ENCODE measurements at regions not wholly inside any gene's neighbourhood (a gene's known extent, or its start where the extent isn't known, plus 50 kb on each side); places are given as distances from the start of the nearest gene placed in this dataset.

- H3K36me3 ChIP-seq (ENCODE audit: insufficient read depth): no peaks in the 10 kb centered on the region
- no peaks in the 10 kb centered on the region for H3F3A ChIP-seq (replicated peaks; ENCODE audit: low read depth)
- H3K4me1 ChIP-seq (ENCODE audit: insufficient read depth): no peaks in the 10 kb centered on the region
- H3K79me2 ChIP-seq (replicated peaks; ENCODE audit: insufficient read depth): no peaks in the 10 kb centered on the region
- H2AFZ ChIP-seq: no peak overlapping the region
- Mint-ChIP-seq H3K27me3 (ENCODE audit: insufficient read depth, low read depth, poor library complexity) (no peaks in the 10 kb centered on the region), H3K9me3 (no peaks in the 10 kb centered on the region), H3K36me3 (ENCODE audit: low read depth) (no peaks in the 10 kb centered on the region), H3K27ac (no peak overlapping the region), H3K4me1 (peaks cover 12% of the 10 kb centered on the region), H3K4me3 (no peak overlapping the region)
- no peak overlapping the region for H3K4me3 ChIP-seq
- TF ChIP-seq NANOG (IDR thresholded peaks at IDR 0.05; ENCODE audit: borderline replicate concordance) (no peak), STAT1 (IDR thresholded peaks at IDR 0.05; ENCODE audit: unreplicated experiment) (no peak), POLR2AphosphoS5 (IDR thresholded peaks at IDR 0.05; ENCODE audit: low read depth) (no peak), REST (IDR thresholded peaks at IDR 0.05; ENCODE audit: unreplicated experiment) (no peak), ZNF331 (CRISPR knock-in tag; IDR thresholded peaks at IDR 0.05; ENCODE audit: low read depth) (no peak), ZNF114 (CRISPR knock-in tag; IDR thresholded peaks at IDR 0.05) (no peak)
- no peak overlapping the region for H3K27ac ChIP-seq (ENCODE audit: low read depth)
- ATAC-seq (no peak), DNase-seq (ENCODE audit: low spot score) (no peak)
- H4K20me1 ChIP-seq (replicated peaks; ENCODE audit: insufficient read depth): no peaks in the 10 kb centered on the region
- no peaks in the 10 kb centered on the region for H3K27me3 ChIP-seq (ENCODE audit: insufficient read depth)
- H3K4me2 ChIP-seq: no peak overlapping the region
- peaks cover 9% of the 10 kb centered on the region; the same call in 1 of the 2 replicates for H3K9me2 ChIP-seq (ENCODE audit: insufficient read depth)
Measured at GRCh38 chr20:6831461-6831860, 64.0 kb downstream of the BMP2 start.

- Histone ChIP-seq H4K20me1 (replicated peaks; ENCODE audit: insufficient read depth) (no peaks in the 10 kb centered on the region), H3K36me3 (ENCODE audit: insufficient read depth) (no peaks in the 10 kb centered on the region), H3K4me2 (no peak overlapping the region), H3K4me3 (no peak overlapping the region), H3F3A (replicated peaks; ENCODE audit: low read depth) (no peaks in the 10 kb centered on the region), H3K79me2 (replicated peaks; ENCODE audit: insufficient read depth) (no peaks in the 10 kb centered on the region), H3K27ac (ENCODE audit: low read depth) (no peak overlapping the region), H3K9me2 (ENCODE audit: insufficient read depth) (peaks cover 9% of the 10 kb centered on the region; the same call in 1 of the 2 replicates), H2AFZ (no peak overlapping the region), H3K4me1 (ENCODE audit: insufficient read depth) (peaks cover 7% of the 10 kb centered on the region; the same call in 1 of the 2 replicates), H3K27me3 (ENCODE audit: insufficient read depth) (no peaks in the 10 kb centered on the region)
- no peak overlapping the region for H3K4me3 Mint-ChIP-seq
- DNase-seq (ENCODE audit: low spot score): no peak
- H3K27ac Mint-ChIP-seq: no peak overlapping the region
- H3K27me3 Mint-ChIP-seq (ENCODE audit: insufficient read depth, low read depth, poor library complexity): no peaks in the 10 kb centered on the region
- peaks cover 20% of the 10 kb centered on the region for H3K4me1 Mint-ChIP-seq
- H3K36me3 Mint-ChIP-seq (ENCODE audit: low read depth): no peaks in the 10 kb centered on the region
- no peak for ATAC-seq
- no peaks in the 10 kb centered on the region for H3K9me3 Mint-ChIP-seq
- TF ChIP-seq EZH2phosphoT487 (IDR thresholded peaks at IDR 0.05; ENCODE audit: unreplicated experiment): no peak
- TF ChIP-seq NANOG (IDR thresholded peaks at IDR 0.05; ENCODE audit: borderline replicate concordance): no peak
- no peak for TF ChIP-seq EZH2 (IDR thresholded peaks at IDR 0.05; ENCODE audit: low read depth, unreplicated experiment)
- no peak for TF ChIP-seq REST (IDR thresholded peaks at IDR 0.05; ENCODE audit: unreplicated experiment)
- TF ChIP-seq CREB1 (CRISPR knock-in tag; IDR thresholded peaks at IDR 0.05; ENCODE audit: low read depth): no peak
- no peak for TF ChIP-seq JUNB (IDR thresholded peaks at IDR 0.05; ENCODE audit: unreplicated experiment)
- TF ChIP-seq ZNF331 (CRISPR knock-in tag; IDR thresholded peaks at IDR 0.05; ENCODE audit: low read depth): no peak
- TF ChIP-seq ZNF114 (CRISPR knock-in tag; IDR thresholded peaks at IDR 0.05): no peak
- TF ChIP-seq STAT1 (IDR thresholded peaks at IDR 0.05; ENCODE audit: unreplicated experiment): no peak
- no peak for TF ChIP-seq ETS1 (IDR thresholded peaks at IDR 0.05)
- TF ChIP-seq, protein P1, sequence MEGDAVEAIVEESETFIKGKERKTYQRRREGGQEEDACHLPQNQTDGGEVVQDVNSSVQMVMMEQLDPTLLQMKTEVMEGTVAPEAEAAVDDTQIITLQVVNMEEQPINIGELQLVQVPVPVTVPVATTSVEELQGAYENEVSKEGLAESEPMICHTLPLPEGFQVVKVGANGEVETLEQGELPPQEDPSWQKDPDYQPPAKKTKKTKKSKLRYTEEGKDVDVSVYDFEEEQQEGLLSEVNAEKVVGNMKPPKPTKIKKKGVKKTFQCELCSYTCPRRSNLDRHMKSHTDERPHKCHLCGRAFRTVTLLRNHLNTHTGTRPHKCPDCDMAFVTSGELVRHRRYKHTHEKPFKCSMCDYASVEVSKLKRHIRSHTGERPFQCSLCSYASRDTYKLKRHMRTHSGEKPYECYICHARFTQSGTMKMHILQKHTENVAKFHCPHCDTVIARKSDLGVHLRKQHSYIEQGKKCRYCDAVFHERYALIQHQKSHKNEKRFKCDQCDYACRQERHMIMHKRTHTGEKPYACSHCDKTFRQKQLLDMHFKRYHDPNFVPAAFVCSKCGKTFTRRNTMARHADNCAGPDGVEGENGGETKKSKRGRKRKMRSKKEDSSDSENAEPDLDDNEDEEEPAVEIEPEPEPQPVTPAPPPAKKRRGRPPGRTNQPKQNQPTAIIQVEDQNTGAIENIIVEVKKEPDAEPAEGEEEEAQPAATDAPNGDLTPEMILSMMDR (conservative IDR thresholded peaks at IDR 0.05; ENCODE audit: low read depth in 2 of 2): no peak
Measured at GRCh38 chr20:6832811-6833210, 65.3 kb downstream of the BMP2 start.

All from GM23338 (cell line).